ENCODE measurements at regions not wholly inside any gene's neighbourhood (a gene's known extent, or its start where the extent isn't known, plus 50 kb on each side); places are given as distances from the start of the nearest gene placed in this dataset.
"Not testable (repeated sequence)": the region's sequence is repeated elsewhere in the genome, so short reads cannot be mapped to it uniquely, and the experiment has no call there.

DNA sequence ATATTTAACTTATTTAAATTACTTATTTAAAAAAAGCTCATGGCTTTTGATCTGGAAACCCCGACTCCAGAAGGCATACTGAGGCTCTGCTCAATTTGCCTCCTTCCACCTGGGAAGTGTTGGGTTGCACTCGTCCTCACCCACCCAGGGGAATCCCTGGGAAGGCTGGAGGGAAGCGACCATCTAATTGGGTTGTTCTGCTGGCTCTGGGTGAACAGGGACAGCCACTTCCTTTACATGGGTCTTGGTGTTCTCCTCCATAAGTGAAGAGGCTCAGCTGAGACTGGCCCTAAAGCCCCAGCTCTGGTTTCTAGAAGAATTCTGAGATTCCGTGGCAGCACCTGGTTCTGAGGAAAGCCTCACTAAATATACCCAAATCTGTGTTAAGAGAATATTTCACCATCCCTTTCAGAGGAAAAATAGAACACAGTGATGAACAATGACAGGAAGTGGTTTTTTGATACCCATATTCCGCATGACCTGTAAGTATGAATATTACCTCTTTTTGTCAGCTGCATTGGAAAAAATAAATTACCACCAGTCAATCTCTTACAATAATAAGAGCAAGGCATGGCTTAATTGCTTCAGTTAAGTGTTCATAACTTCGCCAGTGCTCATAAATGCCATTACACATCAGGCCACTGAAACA is 131.1 kb upstream of the SHH start:
- Histone ChIP-seq H3K4me3 (no peak overlapping the region), H3K27ac (no peak overlapping the region)
- DNase-seq (ENCODE audit: low spot score), result no peak
- TF ChIP-seq, protein P1, sequence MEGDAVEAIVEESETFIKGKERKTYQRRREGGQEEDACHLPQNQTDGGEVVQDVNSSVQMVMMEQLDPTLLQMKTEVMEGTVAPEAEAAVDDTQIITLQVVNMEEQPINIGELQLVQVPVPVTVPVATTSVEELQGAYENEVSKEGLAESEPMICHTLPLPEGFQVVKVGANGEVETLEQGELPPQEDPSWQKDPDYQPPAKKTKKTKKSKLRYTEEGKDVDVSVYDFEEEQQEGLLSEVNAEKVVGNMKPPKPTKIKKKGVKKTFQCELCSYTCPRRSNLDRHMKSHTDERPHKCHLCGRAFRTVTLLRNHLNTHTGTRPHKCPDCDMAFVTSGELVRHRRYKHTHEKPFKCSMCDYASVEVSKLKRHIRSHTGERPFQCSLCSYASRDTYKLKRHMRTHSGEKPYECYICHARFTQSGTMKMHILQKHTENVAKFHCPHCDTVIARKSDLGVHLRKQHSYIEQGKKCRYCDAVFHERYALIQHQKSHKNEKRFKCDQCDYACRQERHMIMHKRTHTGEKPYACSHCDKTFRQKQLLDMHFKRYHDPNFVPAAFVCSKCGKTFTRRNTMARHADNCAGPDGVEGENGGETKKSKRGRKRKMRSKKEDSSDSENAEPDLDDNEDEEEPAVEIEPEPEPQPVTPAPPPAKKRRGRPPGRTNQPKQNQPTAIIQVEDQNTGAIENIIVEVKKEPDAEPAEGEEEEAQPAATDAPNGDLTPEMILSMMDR (IDR thresholded peaks at IDR 0.05), result no peak

DNA sequence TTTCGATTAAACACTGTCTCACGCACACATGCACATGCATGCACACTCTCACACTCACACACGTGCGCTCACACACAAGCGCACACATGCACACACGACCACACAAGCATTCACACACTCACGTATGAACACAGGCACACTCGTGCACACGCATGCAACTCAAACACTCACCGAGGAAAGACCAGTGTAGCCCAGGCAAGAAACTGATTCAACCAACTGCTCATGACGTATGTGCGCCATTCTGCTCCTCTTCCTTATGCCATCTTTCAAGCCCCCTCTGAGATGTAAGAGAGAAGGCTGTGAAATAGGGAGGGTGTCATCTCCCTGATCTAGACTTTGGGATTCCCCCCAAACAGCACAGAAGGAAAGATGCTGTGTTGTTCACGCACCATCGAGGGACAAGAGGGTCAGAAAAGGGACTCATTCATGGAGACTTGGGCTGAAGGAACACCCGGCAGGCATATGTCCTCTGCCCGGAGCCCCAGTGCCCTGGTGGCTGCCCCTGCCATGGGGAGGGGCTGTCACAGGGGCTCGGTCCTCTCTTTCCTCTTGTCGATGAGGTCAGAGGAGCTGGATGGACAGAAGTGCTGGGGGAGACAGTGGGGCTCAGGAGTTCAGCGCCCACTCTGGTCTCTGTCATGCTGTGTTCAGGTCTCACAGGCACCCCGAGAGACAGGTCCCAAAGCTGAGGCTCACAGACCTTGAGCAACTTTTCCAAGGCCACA is 130.1 kb upstream of the SHH start:
- no peak overlapping the region for H3K27ac ChIP-seq
- DNase-seq (ENCODE audit: low spot score), result no peak
- TF ChIP-seq, protein P1 (IDR thresholded peaks at IDR 0.05), result no peak
- H3K4me3 ChIP-seq, result no peak overlapping the region

DNA sequence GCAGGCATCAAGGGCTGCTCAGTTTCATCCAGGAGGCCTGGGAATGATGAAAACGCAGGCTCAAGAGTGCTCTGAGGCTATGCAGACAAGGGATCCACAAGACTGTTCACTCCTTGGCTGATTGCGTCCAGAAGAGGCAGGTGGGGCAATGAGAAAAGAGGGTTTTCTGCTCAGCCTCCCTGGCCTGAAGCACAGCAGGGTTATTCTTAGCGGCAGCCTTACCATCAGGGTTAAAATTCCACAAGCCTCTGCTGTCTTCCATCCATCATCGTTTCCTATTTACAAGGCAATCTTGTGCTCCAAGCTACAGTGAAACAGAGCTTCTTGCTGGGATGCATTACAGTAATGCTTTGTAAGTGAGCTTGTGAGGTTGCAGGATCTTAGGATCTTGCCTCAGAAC is 129.4 kb upstream of the SHH start:
- TF ChIP-seq, protein P1 (IDR thresholded peaks at IDR 0.05), result no peak
- no peak overlapping the region for H3K27ac ChIP-seq
- no peak for DNase-seq (ENCODE audit: low spot score)
- no peak overlapping the region for H3K4me3 ChIP-seq

DNA sequence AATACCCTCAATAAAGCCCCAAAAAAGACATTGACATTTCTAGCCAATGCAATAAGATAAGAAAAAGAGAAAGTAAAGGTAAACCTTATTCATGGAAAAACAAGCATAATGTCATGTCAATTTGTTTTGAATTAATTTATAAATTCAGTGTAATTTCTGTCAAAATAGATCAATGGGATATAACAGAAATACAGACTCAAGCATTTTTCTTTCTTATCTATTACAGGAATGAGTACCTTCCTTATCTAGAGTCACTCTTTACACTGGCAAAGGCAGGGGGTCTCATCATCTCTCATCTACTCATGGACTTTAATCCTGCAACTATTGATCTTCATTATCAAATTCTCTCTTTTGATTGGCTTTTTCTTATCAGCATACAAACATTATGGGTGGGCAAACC is 127.1 kb upstream of the SHH start:
- no peak overlapping the region for H3K4me3 ChIP-seq
- no peak overlapping the region for H3K27ac ChIP-seq
- TF ChIP-seq, protein P1 (IDR thresholded peaks at IDR 0.05), result no peak
- DNase-seq (ENCODE audit: low spot score), result no peak

DNA sequence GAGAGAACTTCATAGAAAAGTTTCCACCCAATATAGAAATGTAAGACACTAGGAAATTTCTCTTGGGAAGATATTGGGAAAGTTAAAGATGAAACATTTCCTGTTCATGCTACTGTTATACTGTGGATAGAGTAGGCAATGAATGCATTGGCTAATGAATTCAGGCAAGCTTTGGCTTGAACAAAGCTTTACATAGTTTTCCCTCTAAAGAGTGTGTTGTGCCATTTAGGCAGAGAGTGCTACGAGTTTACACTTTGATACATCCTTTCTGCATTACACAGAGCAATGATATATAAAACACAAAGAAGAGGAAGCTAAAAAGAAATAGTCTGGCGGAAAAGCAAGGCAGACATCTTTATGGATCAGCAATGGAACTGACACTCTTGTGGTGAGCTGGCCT is 125.9 kb upstream of the SHH start:
- no peak for DNase-seq (ENCODE audit: low spot score)
- TF ChIP-seq, protein P1 (IDR thresholded peaks at IDR 0.05), result no peak

DNA sequence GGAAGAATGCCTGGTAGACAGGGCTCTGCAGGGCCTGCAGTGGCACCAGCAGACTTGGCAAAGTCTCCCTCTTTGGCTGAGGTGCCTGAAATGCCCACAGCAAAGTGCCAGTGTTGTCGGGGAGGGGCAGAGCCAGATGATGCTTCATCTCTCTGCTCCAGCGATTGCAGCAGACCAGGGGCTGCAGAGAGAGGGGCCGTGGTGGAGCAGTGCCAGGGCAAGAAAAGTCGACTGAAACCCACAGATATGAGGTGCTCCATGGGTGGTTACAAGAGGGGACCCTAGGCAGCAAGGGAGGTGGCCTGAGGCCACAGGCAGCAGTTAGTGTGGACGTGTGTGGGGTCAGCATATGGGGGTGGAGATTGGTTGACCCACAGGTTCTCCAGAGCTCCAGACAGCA is 123.5 kb upstream of the SHH start:
- H3K4me3 ChIP-seq, result no peak overlapping the region
- H3K27ac ChIP-seq, result no peak overlapping the region
- no peak for DNase-seq (ENCODE audit: low spot score)
- TF ChIP-seq, protein P1 (IDR thresholded peaks at IDR 0.05), result no peak

More for the DNA sequence above, 125.9 kb upstream of the SHH start:
- H3K4me3 ChIP-seq, result no peak overlapping the region
- no peak overlapping the region for H3K27ac ChIP-seq

DNA sequence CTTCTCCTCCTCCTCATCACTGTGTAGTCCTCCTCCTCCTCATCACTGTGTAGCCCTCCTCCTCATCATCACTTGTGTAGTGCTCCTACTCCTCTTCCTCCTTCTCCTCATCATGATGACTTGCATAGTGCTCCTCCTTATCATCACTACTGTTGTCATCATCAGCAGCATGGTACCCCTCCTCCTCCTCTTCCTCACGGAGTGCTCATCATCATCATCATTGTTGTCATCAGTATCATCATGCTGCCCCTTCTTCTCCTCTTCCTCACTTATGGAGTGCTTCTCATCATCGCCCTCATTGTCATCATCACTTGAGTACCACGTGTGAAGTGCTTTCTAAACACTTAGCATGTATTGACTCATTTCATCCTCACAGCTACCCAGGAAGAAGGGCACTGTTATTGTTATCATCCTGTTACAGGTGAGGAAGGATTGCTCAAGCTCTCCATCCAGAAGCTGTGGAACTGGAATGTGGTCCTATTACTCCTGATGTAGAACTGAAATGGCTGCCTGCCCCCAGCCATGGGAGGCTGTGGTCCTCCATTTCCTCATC is 122.8 kb upstream of the SHH start:
- no peak for DNase-seq (ENCODE audit: low spot score)
- Histone ChIP-seq H3K27ac (no peak overlapping the region), H3K4me3 (no peak overlapping the region)
- TF ChIP-seq, protein P1 (IDR thresholded peaks at IDR 0.05), result no peak

DNA sequence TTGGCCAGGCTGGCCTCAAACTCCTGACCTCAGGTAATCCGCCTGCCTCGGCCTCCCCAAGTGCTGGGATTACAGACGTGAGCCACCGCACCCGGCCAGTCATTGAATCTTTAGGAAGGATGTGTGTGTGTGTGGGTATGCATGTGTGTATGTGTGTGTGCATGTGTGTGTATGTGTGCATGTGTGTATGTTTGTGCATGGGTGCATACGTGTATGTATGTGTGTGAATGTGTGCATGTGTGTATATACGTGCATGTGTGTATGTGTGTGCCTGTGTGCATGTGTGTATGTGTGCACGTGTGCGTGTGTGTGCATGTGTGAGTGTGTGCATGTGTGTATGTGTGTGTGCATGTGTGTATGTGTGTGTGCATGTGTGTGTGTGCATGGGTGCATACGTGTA is 120.1 kb upstream of the SHH start:
- DNase-seq (ENCODE audit: low spot score); H3K4me3 ChIP-seq; H3K27ac ChIP-seq: not testable (repeated sequence)

Measured in coronary artery (tissue), 2 donors.